HCT116 (cell line): ENCODE measurements at regions not wholly inside any gene's neighbourhood (a gene's known extent, or its start where the extent isn't known, plus 50 kb on each side); places are given as distances from the start of the nearest gene placed in this dataset.

Experiments
- ATAC-seq: fragments of 200-7000 bp; cut with Tn5 transposase; 2 replicates; pipeline ENCODE4 v1.9.1; 2020; ENCODE audit warnings: mild to moderate bottlenecking, moderate library complexity
- BruUV-seq: library from RNA; stranded (reverse); fragments of 400-500 nt; replicated peaks from 2 replicates; lab custom pipeline; 2021; lab: Mats Ljungman, UMichigan
- CTCF ChIA-PET: fragments of 300-600 bp; sonication (Branson Sonifier 250); formaldehyde crosslinking; loops from one replicate; lab custom pipeline; 2021; ENCODE audit warnings: antibody characterized with exemption; lab: Charles Lee
- POLR2A ChIA-PET: fragments of 300-600, 350-600 bp; sonication (Branson Sonifier 250); formaldehyde crosslinking; loops from one replicate; lab custom pipeline; 2021; ENCODE audit warnings: antibody characterized with exemption; lab: Charles Lee
- RAD21 ChIA-PET, 2 experiments: fragments of 300-600 bp; sonication (Branson Sonifier 250); formaldehyde crosslinking; loops; one replicate each; lab custom pipeline; 2023; ENCODE audit warnings: low total read pairs in 2 of 2; ENCODE audit not compliant: uncharacterized antibody in 2 of 2, unreplicated experiment in 2 of 2, low non-redundant PET in 1 of 2; lab: Charles Lee
- DNase-seq: peaks from one replicate; pipeline ENCODE4 v3.0.0-alpha.2; 2010; ENCODE audit warnings: low read depth, low spot score
- H2AFZ ChIP-seq: fragments of 200-600 bp; shearing (Covaris generic), sonication (generic); 2 replicates; pipeline ENCODE4 v1.6.1; 2017; ENCODE audit warnings: low read depth, mixed run types, mixed read lengths, antibody characterized with exemption, low read length; ENCODE audit not compliant: poor library complexity, severe bottlenecking
- H3K27ac ChIP-seq: 2 replicates; pipeline ENCODE4 v1.5.1; 2012; ENCODE audit warnings: low read depth, low read length
- H3K27me3 ChIP-seq: fragments of 200-600 bp; sonication (generic); 2 replicates; pipeline ENCODE4 v1.6.1; 2016; ENCODE audit warnings: mixed run types, low read length, mixed read lengths; ENCODE audit not compliant: insufficient read depth
- H3K36me3 ChIP-seq, 2 experiments: fragments of 200-500 bp in 1 of 2; fragments of 200-600 bp in 1 of 2; sonication (Bioruptor generic) in 1 of 2; sonication (generic) in 1 of 2; 2 replicates each; pipeline versions ENCODE4 v1.5.1 to v1.6.1; 2014 to 2016; ENCODE audit warnings: low read length in 2 of 2, inconsistent platforms in 1 of 2, mixed read lengths in 1 of 2, mixed run types in 1 of 2; ENCODE audit not compliant: insufficient read depth in 2 of 2, control insufficient read depth in 1 of 2
- H3K4me1 ChIP-seq, 2 experiments: fragments of 200-600 bp in 1 of 2; sonication (generic) in 1 of 2; 2 replicates each; pipeline versions ENCODE4 v1.5.1 to v1.6.1; 2012 to 2017; ENCODE audit warnings: low read length in 2 of 2, inconsistent platforms in 1 of 2, mild to moderate bottlenecking in 1 of 2, mixed read lengths in 1 of 2, mixed run types in 1 of 2, moderate library complexity in 1 of 2; ENCODE audit not compliant: insufficient read depth in 2 of 2, control insufficient read depth in 1 of 2
- H3K4me2 ChIP-seq: fragments of 200-600 bp; sonication (generic); 2 replicates; pipeline ENCODE4 v1.6.1; 2017; ENCODE audit warnings: mixed run types, low read length, mixed read lengths
- H3K4me3 ChIP-seq, 2 experiments: fragments of 200-600 bp in 1 of 2; sonication (generic) in 1 of 2; replicated peaks in 1 of 2; 2 replicates each; pipeline ENCODE4 v1.5.1; 2011 to 2016; ENCODE audit warnings: low read length in 2 of 2, control low read depth in 1 of 2, low read depth in 1 of 2, mild to moderate bottlenecking in 1 of 2, mixed read lengths in 1 of 2, mixed run types in 1 of 2
- H3K79me2 ChIP-seq: fragments of 200-600 bp; sonication (generic); 2 replicates; pipeline ENCODE4 v1.6.1; 2017; ENCODE audit warnings: mild to moderate bottlenecking, mixed run types, low read length, moderate library complexity, mixed read lengths; ENCODE audit not compliant: insufficient read depth
- H3K9ac ChIP-seq: fragments of 200-600 bp; sonication (generic); 2 replicates; pipeline ENCODE4 v1.6.1; 2016; ENCODE audit warnings: low read length, mixed read lengths
- H3K9me2 ChIP-seq: fragments of 200-600 bp; sonication (generic), shearing (Covaris generic); 2 replicates; pipeline ENCODE4 v1.6.1; 2017; ENCODE audit warnings: mixed run types, mild to moderate bottlenecking, moderate library complexity; ENCODE audit not compliant: insufficient read depth
- H3K9me3 ChIP-seq, 2 experiments: fragments of 200-500 bp in 1 of 2; fragments of 200-600 bp in 1 of 2; sonication (Bioruptor generic) in 1 of 2; sonication (generic) in 1 of 2; 2 replicates each; pipeline ENCODE4 v1.6.1; 2014 to 2017; ENCODE audit warnings: low read length in 2 of 2, mixed read lengths in 2 of 2, inconsistent platforms in 1 of 2, low read depth in 1 of 2, mild to moderate bottlenecking in 1 of 2, mixed run types in 1 of 2, moderate library complexity in 1 of 2; ENCODE audit not compliant: control insufficient read depth in 1 of 2, insufficient read depth in 1 of 2
- H4K20me1 ChIP-seq: fragments of 200-600 bp; sonication (generic), shearing (Covaris generic); 2 replicates; pipeline ENCODE4 v1.6.1; 2017; ENCODE audit warnings: mixed run types, mild to moderate bottlenecking, moderate library complexity; ENCODE audit not compliant: insufficient read depth
- ATF3 ChIP-seq: IDR thresholded peaks from 2 replicates; pipeline ENCODE4 v1.6.1; 2012
- CBX3 ChIP-seq: IDR thresholded peaks from 2 replicates; pipeline ENCODE4 v1.6.1; 2012; ENCODE audit warnings: low read depth
- EGR1 ChIP-seq: IDR thresholded peaks from 2 replicates; pipeline ENCODE4 v1.6.1; 2012; ENCODE audit warnings: low read depth
- EZH2 ChIP-seq: fragments of 200-600 bp; sonication (generic); IDR thresholded peaks from 2 replicates; pipeline ENCODE4 v1.6.1; 2017; ENCODE audit warnings: antibody characterized with exemption, mixed run types
- EZH2phosphoT487 ChIP-seq: fragments of 200-600 bp; IDR thresholded peaks from 2 replicates; pipeline ENCODE4 v1.6.1; 2018; ENCODE audit warnings: antibody characterized with exemption, borderline replicate concordance
- JUND ChIP-seq: IDR thresholded peaks from 2 replicates; pipeline ENCODE4 v1.6.1; 2012
- SIN3A ChIP-seq: IDR thresholded peaks from 2 replicates; pipeline ENCODE4 v1.6.1; 2012; ENCODE audit warnings: low read depth
- SP1 ChIP-seq: IDR thresholded peaks from 2 replicates; pipeline ENCODE4 v1.6.1; 2012; ENCODE audit warnings: low read depth
- SRF ChIP-seq: IDR thresholded peaks from 2 replicates; pipeline ENCODE4 v1.6.1; 2012; ENCODE audit warnings: low read depth
- TCF7L2 ChIP-seq: IDR thresholded peaks from 2 replicates; pipeline ENCODE4 v1.7.0; 2011; ENCODE audit warnings: borderline replicate concordance, inconsistent platforms; ENCODE audit not compliant: insufficient read depth, insufficient read length; ENCODE audit errors: extremely low read depth
- YY1 ChIP-seq: IDR thresholded peaks from 2 replicates; pipeline ENCODE4 v1.6.1; 2011; ENCODE audit warnings: low read length, low read depth, moderate library complexity, mild to moderate bottlenecking; ENCODE audit not compliant: insufficient replicate concordance; ENCODE audit errors: extremely low read depth
- ZBTB33 ChIP-seq: IDR thresholded peaks from 2 replicates; pipeline ENCODE4 v1.6.1; 2011; ENCODE audit warnings: mild to moderate bottlenecking, low read length, moderate library complexity; ENCODE audit not compliant: insufficient replicate concordance; ENCODE audit errors: extremely low read depth
- ZFX ChIP-seq: fragments of 450-650 bp; IDR thresholded peaks from 2 replicates; pipeline ENCODE4 v1.6.1; 2017
- intact Hi-C: fragments of 100-400 bp; cut with micrococcal nuclease; formaldehyde crosslinking; loops from 2 replicates; pipeline ENCODE4 v1.10.0; 2022
- TF ChIP-seq, protein P1 (sequence below): IDR thresholded peaks from 2 replicates; pipeline ENCODE4 v1.6.1; 2012; ENCODE audit warnings: low read depth

DNA sequence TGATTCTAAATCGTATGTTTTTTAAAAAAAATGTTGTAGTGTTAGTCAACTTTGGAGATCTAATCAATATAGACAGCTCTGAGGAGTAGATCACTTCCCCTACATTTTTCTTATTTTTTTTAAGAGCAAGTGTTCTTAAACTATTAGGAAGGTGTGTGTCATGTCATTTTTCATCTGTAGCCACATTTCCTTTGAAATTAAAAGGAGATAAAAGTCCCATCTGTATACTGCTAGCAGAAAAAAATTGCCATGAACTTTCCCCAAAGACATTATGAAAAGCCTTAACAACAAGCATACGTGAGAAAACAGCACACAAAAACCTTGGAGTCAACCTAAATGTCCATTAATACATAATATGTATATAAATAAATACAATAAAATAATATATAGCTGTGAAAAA, 286.6 kb downstream of the ETS1 start:
- H3K9me2 ChIP-seq: no peaks in the 10 kb centered on the region
- intact Hi-C loops: no loop called here
- TF ChIP-seq SIN3A (no peak), ATF3 (no peak), EZH2phosphoT487 (no peak), JUND (no peak), ZFX (no peak), EZH2 (no peak), TCF7L2 (no peak), EGR1 (no peak), SP1 (no peak), YY1 (no peak), SRF (no peak), CBX3 (no peak), ZBTB33 (no peak)
- TF ChIP-seq, protein P1, sequence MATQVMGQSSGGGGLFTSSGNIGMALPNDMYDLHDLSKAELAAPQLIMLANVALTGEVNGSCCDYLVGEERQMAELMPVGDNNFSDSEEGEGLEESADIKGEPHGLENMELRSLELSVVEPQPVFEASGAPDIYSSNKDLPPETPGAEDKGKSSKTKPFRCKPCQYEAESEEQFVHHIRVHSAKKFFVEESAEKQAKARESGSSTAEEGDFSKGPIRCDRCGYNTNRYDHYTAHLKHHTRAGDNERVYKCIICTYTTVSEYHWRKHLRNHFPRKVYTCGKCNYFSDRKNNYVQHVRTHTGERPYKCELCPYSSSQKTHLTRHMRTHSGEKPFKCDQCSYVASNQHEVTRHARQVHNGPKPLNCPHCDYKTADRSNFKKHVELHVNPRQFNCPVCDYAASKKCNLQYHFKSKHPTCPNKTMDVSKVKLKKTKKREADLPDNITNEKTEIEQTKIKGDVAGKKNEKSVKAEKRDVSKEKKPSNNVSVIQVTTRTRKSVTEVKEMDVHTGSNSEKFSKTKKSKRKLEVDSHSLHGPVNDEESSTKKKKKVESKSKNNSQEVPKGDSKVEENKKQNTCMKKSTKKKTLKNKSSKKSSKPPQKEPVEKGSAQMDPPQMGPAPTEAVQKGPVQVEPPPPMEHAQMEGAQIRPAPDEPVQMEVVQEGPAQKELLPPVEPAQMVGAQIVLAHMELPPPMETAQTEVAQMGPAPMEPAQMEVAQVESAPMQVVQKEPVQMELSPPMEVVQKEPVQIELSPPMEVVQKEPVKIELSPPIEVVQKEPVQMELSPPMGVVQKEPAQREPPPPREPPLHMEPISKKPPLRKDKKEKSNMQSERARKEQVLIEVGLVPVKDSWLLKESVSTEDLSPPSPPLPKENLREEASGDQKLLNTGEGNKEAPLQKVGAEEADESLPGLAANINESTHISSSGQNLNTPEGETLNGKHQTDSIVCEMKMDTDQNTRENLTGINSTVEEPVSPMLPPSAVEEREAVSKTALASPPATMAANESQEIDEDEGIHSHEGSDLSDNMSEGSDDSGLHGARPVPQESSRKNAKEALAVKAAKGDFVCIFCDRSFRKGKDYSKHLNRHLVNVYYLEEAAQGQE: no peak
- no peaks in the 10 kb centered on the region for H4K20me1 ChIP-seq
- no TSS peak for BruUV-seq
- no peak overlapping the region for H2AFZ ChIP-seq
- no peaks in the 10 kb centered on the region for H3K36me3 ChIP-seq
- H3K9ac ChIP-seq: no peak overlapping the region
- no peaks in the 10 kb centered on the region for H3K9me3 ChIP-seq
- ChIA-PET RAD21 (no interaction called here), POLR2A (no interaction called here), CTCF (no interaction called here)
- H3K27me3 ChIP-seq: peaks cover 34% of the 10 kb centered on the region
- H3K27ac ChIP-seq: no peak overlapping the region
- H3K79me2 ChIP-seq: no peaks in the 10 kb centered on the region
- H3K4me3 ChIP-seq: no peak overlapping the region
- ATAC-seq (no peak), DNase-seq (no peak)
- H3K4me2 ChIP-seq: no peak overlapping the region
- no peaks in the 10 kb centered on the region for H3K4me1 ChIP-seq
